ENCODE measurements at regions not wholly inside any gene's neighbourhood (a gene's known extent, or its start where the extent isn't known, plus 50 kb on each side); places are given as distances from the start of the nearest gene placed in this dataset.

DNA sequence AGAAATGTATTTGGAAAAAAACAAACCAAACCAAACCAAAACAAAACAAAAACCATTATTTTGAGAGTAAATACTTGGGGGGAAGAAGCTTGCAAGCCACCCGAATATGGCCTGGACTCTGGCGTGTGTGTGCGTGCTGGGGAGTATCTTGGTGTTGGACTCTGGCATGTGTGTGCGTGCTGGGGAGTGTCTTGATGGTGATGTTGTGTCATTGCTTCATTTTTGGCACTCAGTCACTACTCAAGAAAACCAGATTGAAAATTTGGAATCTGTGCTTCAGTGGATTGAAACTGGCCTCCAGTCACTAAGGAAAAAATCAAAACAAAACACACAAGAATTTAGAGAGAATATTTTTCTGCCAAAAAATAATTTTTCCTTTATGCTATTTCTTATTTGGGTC, 76.1 kb downstream of the ARRDC3 start:
- TF ChIP-seq, protein P1, sequence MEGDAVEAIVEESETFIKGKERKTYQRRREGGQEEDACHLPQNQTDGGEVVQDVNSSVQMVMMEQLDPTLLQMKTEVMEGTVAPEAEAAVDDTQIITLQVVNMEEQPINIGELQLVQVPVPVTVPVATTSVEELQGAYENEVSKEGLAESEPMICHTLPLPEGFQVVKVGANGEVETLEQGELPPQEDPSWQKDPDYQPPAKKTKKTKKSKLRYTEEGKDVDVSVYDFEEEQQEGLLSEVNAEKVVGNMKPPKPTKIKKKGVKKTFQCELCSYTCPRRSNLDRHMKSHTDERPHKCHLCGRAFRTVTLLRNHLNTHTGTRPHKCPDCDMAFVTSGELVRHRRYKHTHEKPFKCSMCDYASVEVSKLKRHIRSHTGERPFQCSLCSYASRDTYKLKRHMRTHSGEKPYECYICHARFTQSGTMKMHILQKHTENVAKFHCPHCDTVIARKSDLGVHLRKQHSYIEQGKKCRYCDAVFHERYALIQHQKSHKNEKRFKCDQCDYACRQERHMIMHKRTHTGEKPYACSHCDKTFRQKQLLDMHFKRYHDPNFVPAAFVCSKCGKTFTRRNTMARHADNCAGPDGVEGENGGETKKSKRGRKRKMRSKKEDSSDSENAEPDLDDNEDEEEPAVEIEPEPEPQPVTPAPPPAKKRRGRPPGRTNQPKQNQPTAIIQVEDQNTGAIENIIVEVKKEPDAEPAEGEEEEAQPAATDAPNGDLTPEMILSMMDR (optimal IDR thresholded peaks at IDR 0.05 in 1 of 3, IDR thresholded peaks at IDR 0.05 in 1 of 3, conservative IDR thresholded peaks at IDR 0.05 in 1 of 3; ENCODE audit: extremely low read depth in 1 of 3, insufficient read depth in 2 of 3, low read length in 3 of 3): no peak
- no peak for TF ChIP-seq EZH2 (IDR thresholded peaks at IDR 0.05; ENCODE audit: low read length)
